Right renal pelvis (tissue), 4 donors: ENCODE measurements at regions not wholly inside any gene's neighbourhood (a gene's known extent, or its start where the extent isn't known, plus 50 kb on each side); places are given as distances from the start of the nearest gene placed in this dataset.

Experiments
- DNase-seq, 4 donors: peaks; one replicate each; pipeline ENCODE4 v3.0.0-alpha.2; 2013; ENCODE audit warnings: low read depth in 4 of 4, low spot score in 3 of 4, missing footprints in 1 of 4

- DNase-seq: no peak
Observed at GRCh38 chr9:129374231-129374630, 196.2 kb upstream of the IER5L start.

- no peak for DNase-seq
Observed at GRCh38 chr9:129373361-129373760, 195.3 kb upstream of the IER5L start.

GRCh38 chr9:129370770-129371169 lies 192.7 kb upstream of the IER5L start:
- no peak for DNase-seq

- no peak for DNase-seq
Observed at GRCh38 chr9:129368444-129368978, 190.4 kb upstream of the IER5L start.

GRCh38 chr9:129367287-129367686 lies 189.2 kb upstream of the IER5L start:
- no peak for DNase-seq

GRCh38 chr9:129365196-129365595 lies 187.1 kb upstream of the IER5L start:
- no peak for DNase-seq

- DNase-seq: no peak
Observed at GRCh38 chr9:129363216-129363873, 185.3 kb upstream of the IER5L start.

- DNase-seq: no peak
Observed at GRCh38 chr9:129362287-129363000, 184.4 kb upstream of the IER5L start.

- no peak for DNase-seq
Observed at GRCh38 chr9:129361196-129361595, 183.1 kb upstream of the IER5L start.

- DNase-seq: no peak
Observed at GRCh38 chr9:129359916-129360536, 182.0 kb upstream of the IER5L start.

GRCh38 chr9:129359162-129359811 lies 181.2 kb upstream of the IER5L start:
- no peak for DNase-seq

GRCh38 chr9:129358621-129359154 lies 180.6 kb upstream of the IER5L start:
- no peak for DNase-seq

GRCh38 chr9:129357773-129358245 lies 179.7 kb upstream of the IER5L start:
- DNase-seq: no peak

- no peak for DNase-seq
Observed at GRCh38 chr9:129356871-129357772, 179.1 kb upstream of the IER5L start.

GRCh38 chr9:129355631-129356030 lies 177.6 kb upstream of the IER5L start:
- DNase-seq: no peak

GRCh38 chr9:129354498-129354897 lies 176.4 kb upstream of the IER5L start:
- no peak for DNase-seq

- no peak for DNase-seq
Observed at GRCh38 chr9:129353697-129354336, 175.8 kb upstream of the IER5L start.

- no peak for DNase-seq
Observed at GRCh38 chr9:129352146-129352865, 174.2 kb upstream of the IER5L start.
